OCI-LY3 (cell line): ENCODE measurements at regions not wholly inside any gene's neighbourhood (a gene's known extent, or its start where the extent isn't known, plus 50 kb on each side); places are given as distances from the start of the nearest gene placed in this dataset.

Experiments used
- EZH2phosphoT487 ChIP-seq: fragments of 200-600 bp; shearing (Covaris generic); IDR thresholded peaks from 2 replicates; pipeline ENCODE4 v1.6.1; 2018; ENCODE audit warnings: antibody characterized with exemption, mixed run types, low read depth
- TF ChIP-seq, protein P1 (sequence below): fragments of 200-600, 300-600 bp; sonication (generic); IDR thresholded peaks from 2 replicates; pipeline ENCODE4 v1.5.1; 2014; ENCODE audit warnings: antibody characterized with exemption, low read length, low read depth

DNA sequence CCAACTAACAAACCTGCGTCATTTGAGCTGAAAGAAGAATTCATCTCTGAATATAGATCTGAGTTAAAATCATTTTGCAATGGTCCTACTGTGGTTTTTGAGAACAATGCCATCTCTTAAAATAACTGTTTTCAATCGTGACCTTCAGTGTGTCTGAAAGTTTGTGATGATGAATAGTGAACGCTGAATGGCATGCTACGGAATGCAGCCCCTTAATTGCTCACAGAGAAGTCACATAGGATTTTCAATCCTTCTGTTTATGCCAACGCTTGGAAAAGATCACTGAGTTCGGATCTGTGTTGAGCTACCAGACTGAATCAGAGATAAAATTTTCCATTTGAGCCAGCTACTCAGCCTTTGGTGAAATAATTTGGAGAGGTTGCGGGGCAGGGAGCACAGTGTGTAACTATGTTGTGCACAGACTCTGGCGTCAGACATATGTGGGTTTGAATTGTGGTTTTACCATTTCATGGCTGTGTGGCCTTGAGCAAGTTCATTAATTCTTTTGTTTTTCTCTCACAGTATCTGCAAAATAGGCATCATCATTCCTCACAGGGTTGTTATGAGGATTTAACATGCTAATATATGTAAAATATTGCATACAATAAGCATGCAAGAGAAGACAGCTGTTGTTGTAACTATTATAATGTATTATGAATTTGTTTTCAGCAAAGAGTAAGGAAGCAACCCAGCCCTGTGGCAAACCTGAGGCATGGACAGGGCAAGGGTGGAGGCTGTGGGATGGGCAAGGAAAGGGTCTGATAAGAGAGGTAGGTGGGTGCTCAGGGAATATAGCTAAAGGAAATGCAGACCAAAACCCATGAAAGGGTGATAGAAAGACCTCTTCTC lies 679.9 kb downstream of the KCNA4 start:
- TF ChIP-seq, protein P1, sequence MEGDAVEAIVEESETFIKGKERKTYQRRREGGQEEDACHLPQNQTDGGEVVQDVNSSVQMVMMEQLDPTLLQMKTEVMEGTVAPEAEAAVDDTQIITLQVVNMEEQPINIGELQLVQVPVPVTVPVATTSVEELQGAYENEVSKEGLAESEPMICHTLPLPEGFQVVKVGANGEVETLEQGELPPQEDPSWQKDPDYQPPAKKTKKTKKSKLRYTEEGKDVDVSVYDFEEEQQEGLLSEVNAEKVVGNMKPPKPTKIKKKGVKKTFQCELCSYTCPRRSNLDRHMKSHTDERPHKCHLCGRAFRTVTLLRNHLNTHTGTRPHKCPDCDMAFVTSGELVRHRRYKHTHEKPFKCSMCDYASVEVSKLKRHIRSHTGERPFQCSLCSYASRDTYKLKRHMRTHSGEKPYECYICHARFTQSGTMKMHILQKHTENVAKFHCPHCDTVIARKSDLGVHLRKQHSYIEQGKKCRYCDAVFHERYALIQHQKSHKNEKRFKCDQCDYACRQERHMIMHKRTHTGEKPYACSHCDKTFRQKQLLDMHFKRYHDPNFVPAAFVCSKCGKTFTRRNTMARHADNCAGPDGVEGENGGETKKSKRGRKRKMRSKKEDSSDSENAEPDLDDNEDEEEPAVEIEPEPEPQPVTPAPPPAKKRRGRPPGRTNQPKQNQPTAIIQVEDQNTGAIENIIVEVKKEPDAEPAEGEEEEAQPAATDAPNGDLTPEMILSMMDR, result no peak
- TF ChIP-seq EZH2phosphoT487, result no peak
